GM19238 (cell line): ENCODE measurements at regions not wholly inside any gene's neighbourhood (a gene's known extent, or its start where the extent isn't known, plus 50 kb on each side); places are given as distances from the start of the nearest gene placed in this dataset.

ENCODE experiments used
- DNase-seq: peaks from one replicate; pipeline ENCODE4 v3.0.0; 2011; ENCODE audit warnings: low spot score; ENCODE audit not compliant: insufficient read length

GRCh38 chr1:4601941-4602340 is 52.5 kb upstream of the AJAP1 start:
- DNase-seq, result no peak

DNA sequence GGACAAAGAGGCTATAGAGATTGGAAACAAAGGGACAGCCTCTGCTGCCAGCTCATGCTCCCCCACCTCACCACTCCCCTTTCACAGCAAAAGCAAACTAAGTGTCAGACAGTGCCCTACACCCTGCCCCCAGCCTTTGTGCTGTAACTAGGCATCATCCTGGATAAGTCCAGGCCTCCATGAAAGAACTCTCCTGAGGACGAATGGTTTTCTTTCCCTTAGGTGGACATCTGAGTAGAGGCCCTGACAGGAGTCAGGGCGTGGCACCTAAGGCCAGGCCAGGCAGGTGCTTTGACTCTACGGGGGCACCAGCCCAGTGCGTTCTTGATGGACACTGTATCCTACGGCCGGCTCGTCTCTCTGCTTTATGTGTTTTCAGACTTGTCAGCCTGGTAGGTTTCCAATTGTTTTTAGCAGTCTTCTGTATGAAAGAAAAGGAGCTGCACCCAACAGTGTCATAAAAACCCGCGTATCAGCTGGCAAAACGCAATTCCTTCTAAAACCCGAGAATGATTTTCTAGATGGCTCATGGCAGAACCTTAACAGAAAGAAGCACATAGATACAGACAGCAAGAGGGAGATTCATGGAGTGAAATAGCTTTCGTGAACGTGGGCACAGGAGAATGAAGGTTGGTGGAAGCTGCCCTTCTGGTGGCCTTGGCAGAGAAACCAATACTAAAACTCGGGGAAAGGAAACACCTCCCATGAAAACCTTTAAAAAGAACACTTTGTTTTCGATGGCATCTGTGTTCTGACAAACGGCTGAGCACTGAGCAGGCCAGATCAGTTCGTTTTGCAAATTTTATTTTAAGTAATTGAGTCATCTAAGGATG is 51.7 kb upstream of the AJAP1 start:
- no peak for DNase-seq

DNA sequence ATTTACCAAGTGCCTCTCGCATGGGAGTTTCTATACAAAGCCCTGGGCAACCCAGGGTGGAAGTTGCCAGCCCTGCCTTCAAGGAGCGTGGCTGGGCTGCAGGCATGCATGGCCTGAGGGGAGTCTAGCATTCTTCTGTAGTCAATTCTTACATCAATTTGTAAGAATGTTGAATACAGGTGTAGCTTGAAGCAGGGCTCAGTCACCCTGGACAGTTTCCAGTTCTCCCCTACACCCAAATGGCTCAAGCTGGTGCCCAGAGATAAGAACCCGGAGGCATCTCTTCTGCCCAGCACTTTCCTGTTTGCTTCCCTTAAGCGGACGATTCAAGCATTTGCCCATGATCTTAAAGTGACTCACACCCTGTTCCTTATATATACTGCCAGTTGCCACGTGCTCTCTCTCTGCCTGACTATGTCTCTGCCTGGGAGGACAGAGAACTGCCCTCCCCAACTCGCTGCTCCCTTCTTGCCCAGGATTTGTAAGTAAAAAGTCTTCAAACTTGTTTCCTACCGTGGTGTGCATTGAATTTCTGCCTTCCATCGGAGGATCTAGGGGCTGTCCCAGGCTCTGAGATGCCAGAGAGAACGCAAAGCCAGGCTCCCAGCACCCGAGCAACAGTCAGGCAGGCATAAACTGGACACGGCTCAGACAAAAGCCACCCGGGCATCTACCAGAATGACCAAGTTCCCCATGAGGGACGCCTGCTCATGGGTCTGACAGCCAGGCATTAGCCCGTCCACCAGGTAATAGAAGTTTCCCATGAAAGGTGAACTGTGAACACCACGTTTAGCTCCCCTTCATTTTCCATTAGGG is 50.9 kb upstream of the AJAP1 start:
- DNase-seq, result no peak
